ENCODE measurements at regions not wholly inside any gene's neighbourhood (a gene's known extent, or its start where the extent isn't known, plus 50 kb on each side); places are given as distances from the start of the nearest gene placed in this dataset.
"Not testable (repeated sequence)": the region's sequence is repeated elsewhere in the genome, so short reads cannot be mapped to it uniquely, and the experiment has no call there.

DNA sequence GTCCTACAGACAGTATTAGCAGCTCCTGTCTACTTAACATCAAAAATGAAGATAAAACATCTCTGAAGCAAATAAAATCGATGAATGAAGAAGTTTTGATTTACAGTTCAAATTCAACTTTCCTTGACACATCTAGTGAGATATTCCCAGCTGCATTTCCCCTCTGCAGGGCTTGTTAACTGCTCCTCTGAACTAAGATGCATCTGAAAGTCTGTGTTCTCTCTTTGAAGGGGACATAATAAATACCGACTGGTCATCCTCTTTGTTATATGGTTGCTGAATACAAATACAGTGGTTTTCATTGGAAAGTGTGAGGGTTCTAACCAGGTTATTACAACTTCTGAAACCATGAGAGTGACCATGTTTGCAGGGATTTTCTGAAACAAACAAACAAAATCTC is 266.4 kb upstream of the SLC16A7 start:
- H3K4me2 ChIP-seq (replicated peaks; ENCODE audit: low read depth, low read length, poor library complexity, severe bottlenecking): no peak overlapping the region
- no peak overlapping the region for H3K27ac Mint-ChIP-seq

DNA sequence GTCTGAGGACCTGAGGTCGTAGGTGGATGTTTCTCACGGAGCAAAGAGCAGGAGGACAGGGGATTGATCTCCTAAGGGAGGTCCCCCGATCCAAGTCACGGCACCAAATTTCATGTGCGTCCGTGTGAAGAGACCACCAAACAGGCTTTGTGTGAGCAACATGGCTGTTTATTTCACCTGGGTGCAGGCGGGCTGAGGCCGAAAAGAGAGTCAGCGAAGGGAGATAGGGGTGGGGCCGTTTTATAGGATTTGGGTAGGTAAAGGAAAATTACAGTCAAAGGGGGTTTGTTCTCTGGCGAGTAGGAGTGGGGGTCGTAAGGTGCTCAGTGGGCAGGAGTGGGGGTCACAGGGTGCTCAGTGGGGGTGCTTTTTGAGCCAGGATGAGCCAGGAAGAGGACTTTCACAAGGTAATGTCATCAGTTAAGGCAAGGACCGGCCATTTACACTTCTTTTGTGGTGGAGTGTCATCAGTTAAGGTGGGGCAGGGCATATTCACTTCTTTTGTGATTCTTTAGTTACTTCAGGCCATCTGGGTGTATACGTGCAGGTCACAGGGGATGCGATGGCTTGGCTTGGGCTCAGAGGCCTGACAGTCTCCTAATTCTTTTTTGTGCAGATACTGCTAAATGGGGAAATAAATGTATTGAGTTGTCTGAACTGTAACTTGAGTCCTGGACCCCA is 267.3 kb upstream of the SLC16A7 start:
- H3K36me3 ChIP-seq (replicated peaks in 1 of 2; ENCODE audit: control extremely low read depth in 1 of 2, control insufficient read depth in 1 of 2, extremely low read depth in 1 of 2, insufficient read depth in 2 of 2, low read length in 1 of 2); H3K27ac ChIP-seq (ENCODE audit: low read length in 2 of 2); H3K9me3 ChIP-seq (ENCODE audit: control extremely low read depth in 1 of 3, control insufficient read depth in 2 of 3, insufficient read depth in 1 of 3, low read length in 2 of 3); DNase-seq; POLR2A ChIA-PET; H3K4me2 ChIP-seq (replicated peaks; ENCODE audit: low read depth, low read length, poor library complexity, severe bottlenecking); H3K4me1 Mint-ChIP-seq; H3K4me3 ChIP-seq (ENCODE audit: control extremely low read depth in 1 of 5, extremely low read depth in 1 of 5, insufficient read depth in 1 of 5, low read depth in 2 of 5, low read length in 4 of 5); H3K4me1 ChIP-seq (ENCODE audit: control insufficient read depth in 2 of 2, insufficient read depth in 2 of 2, low read length in 2 of 2); H3K9ac ChIP-seq (ENCODE audit: low read length); intact Hi-C loops (cut with micrococcal nuclease); H3K4me3 Mint-ChIP-seq; H3K9me3 Mint-ChIP-seq (ENCODE audit: insufficient read depth); H2AFZ ChIP-seq (ENCODE audit: insufficient read depth, low read depth, low read length, poor library complexity, severe bottlenecking); H4K20me1 ChIP-seq (ENCODE audit: control insufficient read depth, insufficient read depth, low read length, poor library complexity, severe bottlenecking); H3K79me2 ChIP-seq (ENCODE audit: control insufficient read depth, insufficient read depth, low read length); ATAC-seq (ENCODE audit: low read depth); H3K27ac Mint-ChIP-seq; H3K27me3 Mint-ChIP-seq; H3K27me3 ChIP-seq (replicated peaks in 1 of 4; ENCODE audit: control extremely low read depth in 1 of 4, control insufficient read depth in 3 of 4, insufficient read depth in 4 of 4, low read length in 3 of 4); CTCF ChIA-PET: not testable (repeated sequence)
- WGBS (ENCODE audit: insufficient coverage): 71% methylated on average over 7 of the region's 15 CpGs

More for the DNA sequence above, 266.4 kb upstream of the SLC16A7 start:
- no peak overlapping the region for H3K27ac ChIP-seq (ENCODE audit: low read length in 2 of 2)
- no peaks in the 10 kb centered on the region for H3K79me2 ChIP-seq (ENCODE audit: control insufficient read depth, insufficient read depth, low read length)
- ChIA-PET POLR2A (no interaction called here), CTCF (no interaction called here)
- H3K9me3 ChIP-seq (ENCODE audit: control extremely low read depth in 1 of 3, control insufficient read depth in 2 of 3, insufficient read depth in 1 of 3, low read length in 2 of 3): no peaks in the 10 kb centered on the region
- DNase-seq: no peak
- Mint-ChIP-seq H3K4me3 (no peak overlapping the region), H3K4me1 (no peaks in the 10 kb centered on the region), H3K9me3 (ENCODE audit: insufficient read depth) (no peaks in the 10 kb centered on the region), H3K27me3 (no peaks in the 10 kb centered on the region)
- no peak overlapping the region for H3K9ac ChIP-seq (ENCODE audit: low read length)
- no peaks in the 10 kb centered on the region for H4K20me1 ChIP-seq (ENCODE audit: control insufficient read depth, insufficient read depth, low read length, poor library complexity, severe bottlenecking)
- H3K36me3 ChIP-seq (replicated peaks in 1 of 2; ENCODE audit: control extremely low read depth in 1 of 2, control insufficient read depth in 1 of 2, extremely low read depth in 1 of 2, insufficient read depth in 2 of 2, low read length in 1 of 2): no peaks in the 10 kb centered on the region
- H3K4me1 ChIP-seq (ENCODE audit: control insufficient read depth in 2 of 2, insufficient read depth in 2 of 2, low read length in 2 of 2): no peaks in the 10 kb centered on the region
- H3K27me3 ChIP-seq (replicated peaks in 1 of 4; ENCODE audit: control extremely low read depth in 1 of 4, control insufficient read depth in 3 of 4, insufficient read depth in 4 of 4, low read length in 3 of 4): no peaks in the 10 kb centered on the region
- intact Hi-C loops (cut with micrococcal nuclease): no loop called here
- WGBS (ENCODE audit: insufficient coverage): no CpG with 5 or more reads among the region's 2 CpGs
- H2AFZ ChIP-seq (ENCODE audit: insufficient read depth, low read depth, low read length, poor library complexity, severe bottlenecking): no peak overlapping the region
- TF ChIP-seq, protein P1, sequence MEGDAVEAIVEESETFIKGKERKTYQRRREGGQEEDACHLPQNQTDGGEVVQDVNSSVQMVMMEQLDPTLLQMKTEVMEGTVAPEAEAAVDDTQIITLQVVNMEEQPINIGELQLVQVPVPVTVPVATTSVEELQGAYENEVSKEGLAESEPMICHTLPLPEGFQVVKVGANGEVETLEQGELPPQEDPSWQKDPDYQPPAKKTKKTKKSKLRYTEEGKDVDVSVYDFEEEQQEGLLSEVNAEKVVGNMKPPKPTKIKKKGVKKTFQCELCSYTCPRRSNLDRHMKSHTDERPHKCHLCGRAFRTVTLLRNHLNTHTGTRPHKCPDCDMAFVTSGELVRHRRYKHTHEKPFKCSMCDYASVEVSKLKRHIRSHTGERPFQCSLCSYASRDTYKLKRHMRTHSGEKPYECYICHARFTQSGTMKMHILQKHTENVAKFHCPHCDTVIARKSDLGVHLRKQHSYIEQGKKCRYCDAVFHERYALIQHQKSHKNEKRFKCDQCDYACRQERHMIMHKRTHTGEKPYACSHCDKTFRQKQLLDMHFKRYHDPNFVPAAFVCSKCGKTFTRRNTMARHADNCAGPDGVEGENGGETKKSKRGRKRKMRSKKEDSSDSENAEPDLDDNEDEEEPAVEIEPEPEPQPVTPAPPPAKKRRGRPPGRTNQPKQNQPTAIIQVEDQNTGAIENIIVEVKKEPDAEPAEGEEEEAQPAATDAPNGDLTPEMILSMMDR (IDR thresholded peaks at IDR 0.05): no peak
- TF ChIP-seq EZH2 (IDR thresholded peaks at IDR 0.05; ENCODE audit: borderline replicate concordance, insufficient read depth, low read depth, low read length, poor library complexity, severe bottlenecking): no peak
- no peak for ATAC-seq (ENCODE audit: low read depth)
- H3K4me3 ChIP-seq (ENCODE audit: control extremely low read depth in 1 of 5, extremely low read depth in 1 of 5, insufficient read depth in 1 of 5, low read depth in 2 of 5, low read length in 4 of 5): no peak overlapping the region

- H3K27me3 ChIP-seq (replicated peaks in 1 of 4; ENCODE audit: control extremely low read depth in 1 of 4, control insufficient read depth in 3 of 4, insufficient read depth in 4 of 4, low read length in 3 of 4); H3K4me3 ChIP-seq (ENCODE audit: control extremely low read depth in 1 of 5, extremely low read depth in 1 of 5, insufficient read depth in 1 of 5, low read depth in 2 of 5, low read length in 4 of 5); H3K9me3 Mint-ChIP-seq (ENCODE audit: insufficient read depth); POLR2A ChIA-PET; H3K9me3 ChIP-seq (ENCODE audit: control extremely low read depth in 1 of 3, control insufficient read depth in 2 of 3, insufficient read depth in 1 of 3, low read length in 2 of 3); DNase-seq; H3K36me3 ChIP-seq (replicated peaks in 1 of 2; ENCODE audit: control extremely low read depth in 1 of 2, control insufficient read depth in 1 of 2, extremely low read depth in 1 of 2, insufficient read depth in 2 of 2, low read length in 1 of 2); H3K4me1 ChIP-seq (ENCODE audit: control insufficient read depth in 2 of 2, insufficient read depth in 2 of 2, low read length in 2 of 2); H3K27ac ChIP-seq (ENCODE audit: low read length in 2 of 2); ATAC-seq (ENCODE audit: low read depth); intact Hi-C loops (cut with micrococcal nuclease); H3K27me3 Mint-ChIP-seq; H3K27ac Mint-ChIP-seq; H3K9ac ChIP-seq (ENCODE audit: low read length); H3K4me1 Mint-ChIP-seq; H3K79me2 ChIP-seq (ENCODE audit: control insufficient read depth, insufficient read depth, low read length); H3K4me2 ChIP-seq (replicated peaks; ENCODE audit: low read depth, low read length, poor library complexity, severe bottlenecking); H2AFZ ChIP-seq (ENCODE audit: insufficient read depth, low read depth, low read length, poor library complexity, severe bottlenecking); H3K4me3 Mint-ChIP-seq; CTCF ChIA-PET; H4K20me1 ChIP-seq (ENCODE audit: control insufficient read depth, insufficient read depth, low read length, poor library complexity, severe bottlenecking): not testable (repeated sequence)
- WGBS (ENCODE audit: insufficient coverage): 77% methylated on average over 8 of the region's 12 CpGs
These were observed 269.4 kb upstream of the SLC16A7 start for GRCh38 chr12:59326457-59326856.

Data from B cell (primary cell).